Prostate gland (tissue), 2 donors: ENCODE measurements at regions not wholly inside any gene's neighbourhood (a gene's known extent, or its start where the extent isn't known, plus 50 kb on each side); places are given as distances from the start of the nearest gene placed in this dataset.

Experiments
- CTCF ChIP-seq, 4 experiments: fragments of 200-600 bp in 2 of 4; fragments of 450-650 bp in 2 of 4; sonication (generic) in 2 of 4; IDR thresholded peaks; 1 replicate in 3 of 4; 2 replicates in 1 of 4; pipeline ENCODE4 v1.5.1; 2016 to 2019; ENCODE audit warnings: antibody characterized with exemption in 4 of 4, mild to moderate bottlenecking in 2 of 4, moderate library complexity in 2 of 4
- POLR2AphosphoS5 ChIP-seq: sonication (generic); formaldehyde crosslinking; IDR thresholded peaks from one replicate; pipeline ENCODE4 v1.6.1; 2017; ENCODE audit warnings: antibody characterized with exemption

- TF ChIP-seq CTCF (IDR thresholded peaks at IDR 0.05), result no peak
- no peak for TF ChIP-seq POLR2AphosphoS5
Measured at GRCh38 chr4:126755506-126755905, 877.3 kb upstream of the INTU start.
